ENCODE measurements at regions not wholly inside any gene's neighbourhood (a gene's known extent, or its start where the extent isn't known, plus 50 kb on each side); places are given as distances from the start of the nearest gene placed in this dataset.

GRCh38 chr17:77675411-77675810 is 283.1 kb upstream of the TNRC6C start:
- Histone ChIP-seq H3K9me3 (no peaks in the 10 kb centered on the region), H3K4me3 (no peak overlapping the region), H3K27me3 (no peaks in the 10 kb centered on the region), H3K4me1 (peaks cover 0 to 43% of the 10 kb centered on the region in 2 donors), H3K27ac (peak overlapping the region; percentile 46 to 64), H3K36me3 (no peaks in the 10 kb centered on the region)
- DNase-seq (ENCODE audit: low spot score), result no peak
- TF ChIP-seq, protein P1, sequence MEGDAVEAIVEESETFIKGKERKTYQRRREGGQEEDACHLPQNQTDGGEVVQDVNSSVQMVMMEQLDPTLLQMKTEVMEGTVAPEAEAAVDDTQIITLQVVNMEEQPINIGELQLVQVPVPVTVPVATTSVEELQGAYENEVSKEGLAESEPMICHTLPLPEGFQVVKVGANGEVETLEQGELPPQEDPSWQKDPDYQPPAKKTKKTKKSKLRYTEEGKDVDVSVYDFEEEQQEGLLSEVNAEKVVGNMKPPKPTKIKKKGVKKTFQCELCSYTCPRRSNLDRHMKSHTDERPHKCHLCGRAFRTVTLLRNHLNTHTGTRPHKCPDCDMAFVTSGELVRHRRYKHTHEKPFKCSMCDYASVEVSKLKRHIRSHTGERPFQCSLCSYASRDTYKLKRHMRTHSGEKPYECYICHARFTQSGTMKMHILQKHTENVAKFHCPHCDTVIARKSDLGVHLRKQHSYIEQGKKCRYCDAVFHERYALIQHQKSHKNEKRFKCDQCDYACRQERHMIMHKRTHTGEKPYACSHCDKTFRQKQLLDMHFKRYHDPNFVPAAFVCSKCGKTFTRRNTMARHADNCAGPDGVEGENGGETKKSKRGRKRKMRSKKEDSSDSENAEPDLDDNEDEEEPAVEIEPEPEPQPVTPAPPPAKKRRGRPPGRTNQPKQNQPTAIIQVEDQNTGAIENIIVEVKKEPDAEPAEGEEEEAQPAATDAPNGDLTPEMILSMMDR (IDR thresholded peaks at IDR 0.05), result no peak

- DNase-seq (ENCODE audit: low spot score), result no peak
- no peaks in the 10 kb centered on the region for H3K36me3 ChIP-seq
- peaks cover 0 to 45% of the 10 kb centered on the region in 2 donors for H3K4me1 ChIP-seq
- TF ChIP-seq, protein P1 (IDR thresholded peaks at IDR 0.05), result no peak
- no peaks in the 10 kb centered on the region for H3K9me3 ChIP-seq
- H3K27ac ChIP-seq, result peak overlapping the region; percentile 46 to 64
- H3K4me3 ChIP-seq, result peak overlapping the region in 1 of 2 donors; percentile 12
- H3K27me3 ChIP-seq, result no peaks in the 10 kb centered on the region
Observed at GRCh38 chr17:77675816-77676215, 282.7 kb upstream of the TNRC6C start.

DNA sequence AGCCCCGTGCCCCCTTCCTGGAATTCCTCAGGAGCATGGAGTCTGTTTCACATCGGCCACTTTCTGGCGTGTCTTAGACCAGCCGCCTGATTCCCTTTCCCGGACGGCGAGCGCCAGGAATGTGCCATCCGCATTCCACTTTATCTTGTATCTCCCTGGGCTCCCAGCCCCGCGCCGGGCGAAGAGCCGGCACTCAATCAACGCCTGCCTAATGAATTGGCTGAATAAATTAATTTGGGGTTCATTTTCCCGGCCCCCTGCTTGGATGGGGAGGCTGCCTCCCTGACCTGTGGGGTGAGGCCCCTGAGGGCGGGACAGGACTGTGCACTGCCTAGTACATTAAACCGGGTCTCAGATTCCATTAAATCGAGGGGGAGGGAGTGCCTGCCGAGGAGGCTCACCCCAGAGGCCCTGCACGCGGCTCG is 282.3 kb upstream of the TNRC6C start:
- Histone ChIP-seq H3K4me1 (peaks cover 0 to 49% of the 10 kb centered on the region in 2 donors), H3K4me3 (peak overlapping the region; percentile 1 to 12), H3K27ac (peak overlapping the region; percentile 46 to 64), H3K9me3 (no peaks in the 10 kb centered on the region), H3K36me3 (no peaks in the 10 kb centered on the region), H3K27me3 (no peaks in the 10 kb centered on the region)
- TF ChIP-seq, protein P1 (IDR thresholded peaks at IDR 0.05), result no peak
- DNase-seq (ENCODE audit: low spot score), result no peak

DNA sequence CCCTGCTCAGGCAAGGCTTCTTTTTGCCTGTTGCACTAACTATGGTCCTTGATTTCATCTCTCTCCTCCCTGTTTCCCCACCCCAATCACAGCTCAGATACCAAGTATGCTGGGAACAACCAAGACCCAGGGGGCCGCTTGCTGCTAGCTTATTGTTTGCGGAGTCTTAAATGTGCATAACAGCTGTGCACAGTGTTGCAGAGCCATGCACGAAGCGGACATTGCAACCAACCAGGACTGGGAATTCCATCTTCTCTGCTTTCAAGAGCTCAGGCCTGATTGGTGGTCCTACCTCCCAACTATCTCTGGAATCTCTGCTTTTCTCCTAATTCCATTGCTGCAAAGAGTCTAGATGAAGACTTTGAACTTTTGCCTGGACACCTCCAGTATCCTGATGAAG is 281.3 kb upstream of the TNRC6C start:
- Histone ChIP-seq H3K4me1 (peaks cover 0 to 56% of the 10 kb centered on the region in 2 donors), H3K36me3 (no peaks in the 10 kb centered on the region), H3K27me3 (no peaks in the 10 kb centered on the region), H3K4me3 (no peak overlapping the region), H3K9me3 (no peaks in the 10 kb centered on the region), H3K27ac (no peak overlapping the region)
- no peak for DNase-seq (ENCODE audit: low spot score)
- TF ChIP-seq, protein P1 (IDR thresholded peaks at IDR 0.05), result no peak

GRCh38 chr17:77677630-77678029 is 280.9 kb upstream of the TNRC6C start:
- no peak overlapping the region for H3K4me3 ChIP-seq
- no peak for DNase-seq (ENCODE audit: low spot score)
- H3K27ac ChIP-seq, result no peak overlapping the region
- H3K36me3 ChIP-seq, result no peaks in the 10 kb centered on the region
- peaks cover 0 to 58% of the 10 kb centered on the region in 2 donors for H3K4me1 ChIP-seq
- TF ChIP-seq, protein P1 (IDR thresholded peaks at IDR 0.05), result no peak
- no peaks in the 10 kb centered on the region for H3K9me3 ChIP-seq
- H3K27me3 ChIP-seq, result no peaks in the 10 kb centered on the region

DNA sequence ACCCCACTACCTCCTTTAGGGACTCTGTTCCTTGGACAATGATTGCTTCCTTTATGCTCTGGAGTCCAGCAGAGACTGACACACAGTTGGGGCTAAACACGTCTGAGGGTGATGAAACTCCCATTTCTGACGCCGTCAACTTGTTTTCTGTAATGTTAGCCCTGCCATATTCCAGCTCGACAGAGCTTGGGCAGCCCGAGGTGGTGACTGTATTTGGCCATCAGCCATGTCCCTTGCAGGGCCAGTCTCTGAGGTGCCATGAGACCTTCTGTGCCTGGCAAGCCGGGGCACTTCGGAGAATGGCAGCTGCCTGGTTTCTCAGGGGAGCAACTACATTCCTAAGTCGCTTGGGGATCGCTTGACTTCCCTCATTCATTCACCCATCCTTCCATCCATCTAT is 278.9 kb upstream of the TNRC6C start:
- Histone ChIP-seq H3K36me3 (no peaks in the 10 kb centered on the region), H3K27me3 (no peaks in the 10 kb centered on the region), H3K9me3 (no peaks in the 10 kb centered on the region), H3K27ac (peak overlapping the region; percentile 62 to 67), H3K4me1 (peaks cover 0 to 58% of the 10 kb centered on the region in 2 donors), H3K4me3 (no peak overlapping the region)
- no peak for DNase-seq (ENCODE audit: low spot score)
- TF ChIP-seq, protein P1 (IDR thresholded peaks at IDR 0.05), result no peak

All from right atrium auricular region (tissue), 2 donors.